HCT116 (cell line): ENCODE measurements at regions not wholly inside any gene's neighbourhood (a gene's known extent, or its start where the extent isn't known, plus 50 kb on each side); places are given as distances from the start of the nearest gene placed in this dataset.

Experiments
- ATAC-seq: fragments of 200-7000 bp; cut with Tn5 transposase; 2 replicates; pipeline ENCODE4 v1.9.1; 2020; ENCODE audit warnings: mild to moderate bottlenecking, moderate library complexity
- BruUV-seq: library from RNA; stranded (reverse); fragments of 400-500 nt; replicated peaks from 2 replicates; lab custom pipeline; 2021; lab: Mats Ljungman, UMichigan
- CTCF ChIA-PET: fragments of 300-600 bp; sonication (Branson Sonifier 250); formaldehyde crosslinking; loops from one replicate; lab custom pipeline; 2021; ENCODE audit warnings: antibody characterized with exemption; lab: Charles Lee
- POLR2A ChIA-PET: fragments of 300-600, 350-600 bp; sonication (Branson Sonifier 250); formaldehyde crosslinking; loops from one replicate; lab custom pipeline; 2021; ENCODE audit warnings: antibody characterized with exemption; lab: Charles Lee
- RAD21 ChIA-PET, 2 experiments: fragments of 300-600 bp; sonication (Branson Sonifier 250); formaldehyde crosslinking; loops; one replicate each; lab custom pipeline; 2023; ENCODE audit warnings: low total read pairs in 2 of 2; ENCODE audit not compliant: uncharacterized antibody in 2 of 2, unreplicated experiment in 2 of 2, low non-redundant PET in 1 of 2; lab: Charles Lee
- DNase-seq: peaks from one replicate; pipeline ENCODE4 v3.0.0-alpha.2; 2010; ENCODE audit warnings: low read depth, low spot score
- H2AFZ ChIP-seq: fragments of 200-600 bp; shearing (Covaris generic), sonication (generic); 2 replicates; pipeline ENCODE4 v1.6.1; 2017; ENCODE audit warnings: low read depth, mixed run types, mixed read lengths, antibody characterized with exemption, low read length; ENCODE audit not compliant: poor library complexity, severe bottlenecking
- H3K27ac ChIP-seq: 2 replicates; pipeline ENCODE4 v1.5.1; 2012; ENCODE audit warnings: low read depth, low read length
- H3K27me3 ChIP-seq: fragments of 200-600 bp; sonication (generic); 2 replicates; pipeline ENCODE4 v1.6.1; 2016; ENCODE audit warnings: mixed run types, low read length, mixed read lengths; ENCODE audit not compliant: insufficient read depth
- H3K36me3 ChIP-seq, 2 experiments: fragments of 200-500 bp in 1 of 2; fragments of 200-600 bp in 1 of 2; sonication (Bioruptor generic) in 1 of 2; sonication (generic) in 1 of 2; 2 replicates each; pipeline versions ENCODE4 v1.5.1 to v1.6.1; 2014 to 2016; ENCODE audit warnings: low read length in 2 of 2, inconsistent platforms in 1 of 2, mixed read lengths in 1 of 2, mixed run types in 1 of 2; ENCODE audit not compliant: insufficient read depth in 2 of 2, control insufficient read depth in 1 of 2
- H3K4me1 ChIP-seq, 2 experiments: fragments of 200-600 bp in 1 of 2; sonication (generic) in 1 of 2; 2 replicates each; pipeline versions ENCODE4 v1.5.1 to v1.6.1; 2012 to 2017; ENCODE audit warnings: low read length in 2 of 2, inconsistent platforms in 1 of 2, mild to moderate bottlenecking in 1 of 2, mixed read lengths in 1 of 2, mixed run types in 1 of 2, moderate library complexity in 1 of 2; ENCODE audit not compliant: insufficient read depth in 2 of 2, control insufficient read depth in 1 of 2
- H3K4me2 ChIP-seq: fragments of 200-600 bp; sonication (generic); 2 replicates; pipeline ENCODE4 v1.6.1; 2017; ENCODE audit warnings: mixed run types, low read length, mixed read lengths
- H3K4me3 ChIP-seq, 2 experiments: fragments of 200-600 bp in 1 of 2; sonication (generic) in 1 of 2; replicated peaks in 1 of 2; 2 replicates each; pipeline ENCODE4 v1.5.1; 2011 to 2016; ENCODE audit warnings: low read length in 2 of 2, control low read depth in 1 of 2, low read depth in 1 of 2, mild to moderate bottlenecking in 1 of 2, mixed read lengths in 1 of 2, mixed run types in 1 of 2
- H3K79me2 ChIP-seq: fragments of 200-600 bp; sonication (generic); 2 replicates; pipeline ENCODE4 v1.6.1; 2017; ENCODE audit warnings: mild to moderate bottlenecking, mixed run types, low read length, moderate library complexity, mixed read lengths; ENCODE audit not compliant: insufficient read depth
- H3K9ac ChIP-seq: fragments of 200-600 bp; sonication (generic); 2 replicates; pipeline ENCODE4 v1.6.1; 2016; ENCODE audit warnings: low read length, mixed read lengths
- H3K9me2 ChIP-seq: fragments of 200-600 bp; sonication (generic), shearing (Covaris generic); 2 replicates; pipeline ENCODE4 v1.6.1; 2017; ENCODE audit warnings: mixed run types, mild to moderate bottlenecking, moderate library complexity; ENCODE audit not compliant: insufficient read depth
- H3K9me3 ChIP-seq, 2 experiments: fragments of 200-500 bp in 1 of 2; fragments of 200-600 bp in 1 of 2; sonication (Bioruptor generic) in 1 of 2; sonication (generic) in 1 of 2; 2 replicates each; pipeline ENCODE4 v1.6.1; 2014 to 2017; ENCODE audit warnings: low read length in 2 of 2, mixed read lengths in 2 of 2, inconsistent platforms in 1 of 2, low read depth in 1 of 2, mild to moderate bottlenecking in 1 of 2, mixed run types in 1 of 2, moderate library complexity in 1 of 2; ENCODE audit not compliant: control insufficient read depth in 1 of 2, insufficient read depth in 1 of 2
- H4K20me1 ChIP-seq: fragments of 200-600 bp; sonication (generic), shearing (Covaris generic); 2 replicates; pipeline ENCODE4 v1.6.1; 2017; ENCODE audit warnings: mixed run types, mild to moderate bottlenecking, moderate library complexity; ENCODE audit not compliant: insufficient read depth
- ATF3 ChIP-seq: IDR thresholded peaks from 2 replicates; pipeline ENCODE4 v1.6.1; 2012
- CEBPB ChIP-seq: IDR thresholded peaks from 2 replicates; pipeline ENCODE4 v1.6.1; 2012; ENCODE audit warnings: low read depth
- EGR1 ChIP-seq: IDR thresholded peaks from 2 replicates; pipeline ENCODE4 v1.6.1; 2012; ENCODE audit warnings: low read depth
- ELF1 ChIP-seq: IDR thresholded peaks from 2 replicates; pipeline ENCODE4 v1.6.1; 2012; ENCODE audit warnings: low read depth, borderline replicate concordance
- EZH2 ChIP-seq: fragments of 200-600 bp; sonication (generic); IDR thresholded peaks from 2 replicates; pipeline ENCODE4 v1.6.1; 2017; ENCODE audit warnings: antibody characterized with exemption, mixed run types
- EZH2phosphoT487 ChIP-seq: fragments of 200-600 bp; IDR thresholded peaks from 2 replicates; pipeline ENCODE4 v1.6.1; 2018; ENCODE audit warnings: antibody characterized with exemption, borderline replicate concordance
- FOSL1 ChIP-seq: IDR thresholded peaks from 2 replicates; pipeline ENCODE4 v1.6.1; 2012; ENCODE audit warnings: low read depth
- POLR2AphosphoS5 ChIP-seq: IDR thresholded peaks from 2 replicates; pipeline ENCODE4 v1.6.1; 2011; ENCODE audit warnings: mild to moderate bottlenecking, low read depth, low read length, moderate library complexity
- RAD21 ChIP-seq: IDR thresholded peaks from 2 replicates; pipeline ENCODE4 v1.6.1; 2012; ENCODE audit warnings: low read depth, mild to moderate bottlenecking
- REST ChIP-seq: IDR thresholded peaks from 2 replicates; pipeline ENCODE4 v1.6.1; 2012; ENCODE audit warnings: low read depth
- SIN3A ChIP-seq: IDR thresholded peaks from 2 replicates; pipeline ENCODE4 v1.6.1; 2012; ENCODE audit warnings: low read depth
- SP1 ChIP-seq: IDR thresholded peaks from 2 replicates; pipeline ENCODE4 v1.6.1; 2012; ENCODE audit warnings: low read depth
- SRF ChIP-seq: IDR thresholded peaks from 2 replicates; pipeline ENCODE4 v1.6.1; 2012; ENCODE audit warnings: low read depth
- TCF7L2 ChIP-seq: IDR thresholded peaks from 2 replicates; pipeline ENCODE4 v1.7.0; 2011; ENCODE audit warnings: borderline replicate concordance, inconsistent platforms; ENCODE audit not compliant: insufficient read depth, insufficient read length; ENCODE audit errors: extremely low read depth
- YY1 ChIP-seq: IDR thresholded peaks from 2 replicates; pipeline ENCODE4 v1.6.1; 2011; ENCODE audit warnings: low read length, low read depth, moderate library complexity, mild to moderate bottlenecking; ENCODE audit not compliant: insufficient replicate concordance; ENCODE audit errors: extremely low read depth
- ZBTB33 ChIP-seq: IDR thresholded peaks from 2 replicates; pipeline ENCODE4 v1.6.1; 2011; ENCODE audit warnings: mild to moderate bottlenecking, low read length, moderate library complexity; ENCODE audit not compliant: insufficient replicate concordance; ENCODE audit errors: extremely low read depth
- ZFX ChIP-seq: fragments of 450-650 bp; IDR thresholded peaks from 2 replicates; pipeline ENCODE4 v1.6.1; 2017
- ZNF274 ChIP-seq: fragments of 200-500 bp; sonication (Bioruptor generic); IDR thresholded peaks from 2 replicates; pipeline ENCODE4 v1.6.1; 2014; ENCODE audit warnings: mild to moderate bottlenecking, low read depth, low read length, inconsistent platforms
- intact Hi-C: fragments of 100-400 bp; cut with micrococcal nuclease; formaldehyde crosslinking; loops from 2 replicates; pipeline ENCODE4 v1.10.0; 2022

GRCh38 chr9:25808554-25808953 lies 130.3 kb upstream of the TUSC1 start (continued):
- TF ChIP-seq EZH2 (no peak), FOSL1 (no peak), POLR2AphosphoS5 (no peak), SIN3A (no peak), ELF1 (no peak), CEBPB (no peak), ZNF274 (no peak)

GRCh38 chr9:25804856-25805255 lies 126.6 kb upstream of the TUSC1 start:
- H3K79me2 ChIP-seq, result no peaks in the 10 kb centered on the region
- no peaks in the 10 kb centered on the region for H4K20me1 ChIP-seq
- H3K9me2 ChIP-seq, result no peaks in the 10 kb centered on the region
- no peak overlapping the region for H3K27ac ChIP-seq
- H3K9ac ChIP-seq, result no peak overlapping the region
- ChIA-PET RAD21 (no interaction called here), CTCF (no interaction called here), POLR2A (no interaction called here)
- H3K4me3 ChIP-seq, result no peak overlapping the region
- BruUV-seq, result no TSS peak
- peaks cover 9 to 20% of the 10 kb centered on the region in 2 experiments; a peak in 3 of 4 replicates for H3K9me3 ChIP-seq
- no peak overlapping the region for H2AFZ ChIP-seq
- H3K27me3 ChIP-seq, result no peaks in the 10 kb centered on the region
- H3K4me1 ChIP-seq, result no peaks in the 10 kb centered on the region
- no peak overlapping the region for H3K4me2 ChIP-seq
- no peak for ATAC-seq
- intact Hi-C loops, result no loop called here
- no peak for DNase-seq
- no peak for TF ChIP-seq ZFX
- no peak for TF ChIP-seq EGR1
- no peak for TF ChIP-seq SP1
- no peak for TF ChIP-seq REST
- TF ChIP-seq ZNF274, result no peak
- TF ChIP-seq ZBTB33, result no peak
- no peak for TF ChIP-seq EZH2phosphoT487
- TF ChIP-seq YY1, result no peak
- no peak for TF ChIP-seq CEBPB
- TF ChIP-seq ATF3, result no peak
- TF ChIP-seq RAD21, result no peak
- no peak for TF ChIP-seq SRF
- TF ChIP-seq TCF7L2, result no peak
- H3K36me3 ChIP-seq, result no peaks in the 10 kb centered on the region
